HUES48 (cell line): ENCODE measurements at regions not wholly inside any gene's neighbourhood (a gene's known extent, or its start where the extent isn't known, plus 50 kb on each side); places are given as distances from the start of the nearest gene placed in this dataset.
A peak's percentile ranks its signal among the peaks of the same experiment; 100 is the strongest.

Experiments
- H3K27ac ChIP-seq: one replicate; pipeline ENCODE4 v1.7.0; 2013; ENCODE audit warnings: low read depth, low read length, inconsistent platforms
- H3K27me3 ChIP-seq: 2 replicates; pipeline ENCODE4 v1.6.1; 2013; ENCODE audit warnings: mild to moderate bottlenecking, low read length; ENCODE audit not compliant: control insufficient read depth, insufficient read depth
- H3K36me3 ChIP-seq: 2 replicates; pipeline ENCODE4 v1.6.1; 2013; ENCODE audit warnings: low read length; ENCODE audit not compliant: control insufficient read depth, insufficient read depth
- H3K4me1 ChIP-seq: 2 replicates; pipeline ENCODE4 v1.6.1; 2013; ENCODE audit warnings: mild to moderate bottlenecking, low read length; ENCODE audit not compliant: control insufficient read depth, insufficient read depth
- H3K4me3 ChIP-seq: 2 replicates; pipeline ENCODE4 v1.5.1; 2013; ENCODE audit warnings: mild to moderate bottlenecking, low read depth, low read length
- H3K9ac ChIP-seq: 2 replicates; pipeline ENCODE4 v1.6.1; 2013; ENCODE audit warnings: mild to moderate bottlenecking, low read depth, low read length, moderate library complexity
- H3K9me3 ChIP-seq: 2 replicates; pipeline ENCODE4 v1.6.1; 2013; ENCODE audit warnings: low read length; ENCODE audit not compliant: control insufficient read depth, insufficient read depth

GRCh38 chr1:201648066-201648906 is 109.4 kb downstream of the NAV1 start:
- peaks cover 28% of the 10 kb centered on the region for H3K4me1 ChIP-seq
- H3K27ac ChIP-seq = peak overlapping the region; percentile 28
- H3K9me3 ChIP-seq = no peaks in the 10 kb centered on the region
- no peak overlapping the region for H3K9ac ChIP-seq
- H3K27me3 ChIP-seq = peaks cover 40% of the 10 kb centered on the region
- peak overlapping the region; percentile 67 for H3K4me3 ChIP-seq
- no peaks in the 10 kb centered on the region for H3K36me3 ChIP-seq

GRCh38 chr1:201648907-201649721 is 110.2 kb downstream of the NAV1 start:
- Histone ChIP-seq H3K27ac (no peak overlapping the region), H3K4me3 (peak overlapping the region; percentile 67), H3K9ac (peak overlapping the region; percentile 34; the same call in 1 of the 2 replicates)

GRCh38 chr1:201649761-201650622 is 111.1 kb downstream of the NAV1 start:
- Histone ChIP-seq H3K27me3 (peaks cover 40% of the 10 kb centered on the region), H3K4me3 (peak overlapping the region; percentile 67), H3K9me3 (no peaks in the 10 kb centered on the region), H3K27ac (peak overlapping the region; percentile 74), H3K36me3 (no peaks in the 10 kb centered on the region), H3K4me1 (peaks cover 28% of the 10 kb centered on the region), H3K9ac (peak overlapping the region; percentile 38)

More at GRCh38 chr1:201648907-201649721, 110.2 kb downstream of the NAV1 start:
- Histone ChIP-seq H3K36me3 (no peaks in the 10 kb centered on the region), H3K27me3 (peaks cover 40% of the 10 kb centered on the region), H3K4me1 (peaks cover 28% of the 10 kb centered on the region), H3K9me3 (no peaks in the 10 kb centered on the region)

- Histone ChIP-seq H3K9me3 (no peaks in the 10 kb centered on the region), H3K9ac (peak overlapping the region; percentile 11; the same call in 1 of the 2 replicates), H3K4me3 (peak overlapping the region; percentile 67), H3K27me3 (peaks cover 40% of the 10 kb centered on the region), H3K27ac (peak overlapping the region; percentile 26), H3K36me3 (no peaks in the 10 kb centered on the region), H3K4me1 (peaks cover 30% of the 10 kb centered on the region)
These were observed 111.7 kb downstream of the NAV1 start for GRCh38 chr1:201650623-201650933.

GRCh38 chr1:201652181-201652580 is 113.3 kb downstream of the NAV1 start:
- Histone ChIP-seq H3K9me3 (no peaks in the 10 kb centered on the region), H3K4me3 (no peak overlapping the region), H3K27ac (no peak overlapping the region), H3K36me3 (no peaks in the 10 kb centered on the region), H3K9ac (no peak overlapping the region), H3K4me1 (peaks cover 30% of the 10 kb centered on the region), H3K27me3 (peaks cover 24% of the 10 kb centered on the region)

- Histone ChIP-seq H3K9me3 (no peaks in the 10 kb centered on the region), H3K27ac (no peak overlapping the region), H3K4me3 (no peak overlapping the region), H3K36me3 (no peaks in the 10 kb centered on the region), H3K4me1 (peaks cover 25% of the 10 kb centered on the region), H3K9ac (no peak overlapping the region), H3K27me3 (peaks cover 21% of the 10 kb centered on the region)
These were observed 114.3 kb downstream of the NAV1 start for GRCh38 chr1:201653233-201653632.

- no peak overlapping the region for H3K27ac ChIP-seq
- no peaks in the 10 kb centered on the region for H3K9me3 ChIP-seq
- no peak overlapping the region for H3K4me3 ChIP-seq
- H3K9ac ChIP-seq = no peak overlapping the region
- peaks cover 17% of the 10 kb centered on the region for H3K27me3 ChIP-seq
- H3K36me3 ChIP-seq = no peaks in the 10 kb centered on the region
- peaks cover 25% of the 10 kb centered on the region for H3K4me1 ChIP-seq
These were observed 115.0 kb downstream of the NAV1 start for GRCh38 chr1:201653883-201654282.

- no peaks in the 10 kb centered on the region for H3K9me3 ChIP-seq
- H3K4me3 ChIP-seq = no peak overlapping the region
- no peak overlapping the region for H3K9ac ChIP-seq
- no peaks in the 10 kb centered on the region for H3K36me3 ChIP-seq
- 0 out of 2 replicates have a peak, but pooled peaks cover 9% of the 10 kb centered on the region for H3K27me3 ChIP-seq
- peaks cover 25% of the 10 kb centered on the region for H3K4me1 ChIP-seq
- H3K27ac ChIP-seq = no peak overlapping the region
These were observed 116.3 kb downstream of the NAV1 start for GRCh38 chr1:201655243-201655642.

GRCh38 chr1:201655910-201656309 is 117.0 kb downstream of the NAV1 start:
- 0 out of 2 replicates have a peak, but pooled peaks cover 7% of the 10 kb centered on the region for H3K27me3 ChIP-seq
- no peak overlapping the region for H3K9ac ChIP-seq
- H3K36me3 ChIP-seq = no peaks in the 10 kb centered on the region
- no peak overlapping the region for H3K27ac ChIP-seq
- H3K4me3 ChIP-seq = no peak overlapping the region
- H3K9me3 ChIP-seq = no peaks in the 10 kb centered on the region
- peaks cover 22% of the 10 kb centered on the region for H3K4me1 ChIP-seq

- Histone ChIP-seq H3K9ac (no peak overlapping the region), H3K27me3 (0 out of 2 replicates have a peak, but pooled peaks cover 1% of the 10 kb centered on the region), H3K4me3 (no peak overlapping the region), H3K4me1 (peaks cover 16% of the 10 kb centered on the region), H3K9me3 (no peaks in the 10 kb centered on the region), H3K36me3 (no peaks in the 10 kb centered on the region), H3K27ac (no peak overlapping the region)
These were observed 117.5 kb downstream of the NAV1 start for GRCh38 chr1:201656311-201657032.
